Endodermal cell (in vitro differentiated cells): ENCODE measurements at regions not wholly inside any gene's neighbourhood (a gene's known extent, or its start where the extent isn't known, plus 50 kb on each side); places are given as distances from the start of the nearest gene placed in this dataset.

Experiments used
- DNase-seq: peaks from one replicate; pipeline ENCODE4 v3.0.0-alpha.2; 2017
- H3K27ac ChIP-seq: 2 replicates; pipeline ENCODE4 v1.5.1; 2013; ENCODE audit warnings: mild to moderate bottlenecking, low read depth, low read length, moderate library complexity
- H3K27me3 ChIP-seq: 2 replicates; pipeline ENCODE4 v1.6.1; 2013; ENCODE audit warnings: mild to moderate bottlenecking, low read length, moderate library complexity; ENCODE audit not compliant: insufficient read depth, control insufficient read depth, poor library complexity, severe bottlenecking
- H3K36me3 ChIP-seq: 2 replicates; pipeline ENCODE4 v1.7.0; 2013; ENCODE audit warnings: mild to moderate bottlenecking, low read length, moderate library complexity; ENCODE audit not compliant: control insufficient read depth, insufficient read depth
- H3K4me1 ChIP-seq: one replicate; pipeline ENCODE4 v1.7.0; 2013; ENCODE audit warnings: low read length; ENCODE audit not compliant: control insufficient read depth, insufficient read depth
- H3K4me3 ChIP-seq: 2 replicates; pipeline ENCODE4 v1.5.1; 2013; ENCODE audit warnings: mild to moderate bottlenecking, low read length, moderate library complexity
- H3K9ac ChIP-seq: 2 replicates; pipeline ENCODE4 v1.6.1; 2013; ENCODE audit warnings: mild to moderate bottlenecking, low read length, moderate library complexity; ENCODE audit not compliant: poor library complexity, severe bottlenecking; ENCODE audit errors: extremely low read depth
- H3K9me3 ChIP-seq: 2 replicates; pipeline ENCODE4 v1.6.1; 2013; ENCODE audit warnings: mild to moderate bottlenecking, low read length, moderate library complexity; ENCODE audit not compliant: control insufficient read depth
- H3K27ac Mint-ChIP-seq: 2 replicates; pipeline ENCODE4 v1.8.0; 2020; ENCODE audit warnings: mixed read lengths
- H3K27me3 Mint-ChIP-seq: 2 replicates; pipeline ENCODE4 v1.8.0; 2021; ENCODE audit warnings: mild to moderate bottlenecking, mixed read lengths; ENCODE audit not compliant: insufficient read depth
- H3K36me3 Mint-ChIP-seq: 2 replicates; pipeline ENCODE4 v1.8.0; 2020; ENCODE audit warnings: low read depth, mixed read lengths
- H3K4me1 Mint-ChIP-seq: 2 replicates; pipeline ENCODE4 v1.8.0; 2020; ENCODE audit warnings: mixed read lengths
- H3K4me3 Mint-ChIP-seq: 2 replicates; pipeline ENCODE4 v1.8.0; 2020; ENCODE audit warnings: mild to moderate bottlenecking, moderate library complexity, mixed read lengths
- H3K9me3 Mint-ChIP-seq: 2 replicates; pipeline ENCODE4 v1.8.0; 2020; ENCODE audit warnings: mild to moderate bottlenecking, mixed read lengths
- CTCF ChIP-seq: fragments of 200-600 bp; sonication (generic); conservative IDR thresholded peaks from 2 replicates; pipeline ENCODE4 v1.5.0; 2021; ENCODE audit warnings: antibody characterized with exemption, mild to moderate bottlenecking
- WGBS, 2 experiments: methylation state at CpG; one replicate each; pipeline versions ENCODE4 v1.1.5 to v1.1.7; 2013; ENCODE audit warnings: missing lambda C conversion rate in 2 of 2, mixed read lengths in 1 of 2; ENCODE audit not compliant: insufficient coverage in 1 of 2, insufficient read length in 1 of 2; 5-methylcytosine and 5-hydroxymethylcytosine counted together

GRCh38 chr10:128472196-128472595 lies 346.0 kb upstream of the MKI67 start:
- DNase-seq: no peak
- H3K4me1 Mint-ChIP-seq: no peaks in the 10 kb centered on the region
- TF ChIP-seq CTCF: no peak
- H3K27me3 ChIP-seq: no peaks in the 10 kb centered on the region
- H3K4me3 ChIP-seq: no peak overlapping the region
- H3K9me3 Mint-ChIP-seq: no peaks in the 10 kb centered on the region
- H3K36me3 ChIP-seq: no peaks in the 10 kb centered on the region
- no peak overlapping the region for H3K9ac ChIP-seq
- WGBS, 2 experiments: 94 to 97% methylated on average over 9 to 11 of the region's 11 CpGs
- no peak overlapping the region for H3K27ac ChIP-seq
- H3K9me3 ChIP-seq: no peaks in the 10 kb centered on the region
- no peak overlapping the region for H3K27ac Mint-ChIP-seq
- H3K36me3 Mint-ChIP-seq: no peaks in the 10 kb centered on the region
- H3K27me3 Mint-ChIP-seq: no peaks in the 10 kb centered on the region
- no peaks in the 10 kb centered on the region for H3K4me1 ChIP-seq
- H3K4me3 Mint-ChIP-seq: no peak overlapping the region

GRCh38 chr10:128473396-128473795 lies 347.2 kb upstream of the MKI67 start:
- no peak overlapping the region for H3K27ac Mint-ChIP-seq
- WGBS, 2 experiments: 85 to 87% methylated on average over 4 to 11 of the region's 11 CpGs

GRCh38 chr10:128473911-128474310 lies 347.7 kb upstream of the MKI67 start:
- TF ChIP-seq CTCF: no peak
- Mint-ChIP-seq H3K4me3 (no peak overlapping the region), H3K4me1 (no peaks in the 10 kb centered on the region), H3K9me3 (no peaks in the 10 kb centered on the region), H3K36me3 (no peaks in the 10 kb centered on the region), H3K27ac (no peak overlapping the region), H3K27me3 (no peaks in the 10 kb centered on the region)
- H3K27me3 ChIP-seq: no peaks in the 10 kb centered on the region
- WGBS, 2 experiments: 89 to 95% methylated on average over 5 to 8 of the region's 8 CpGs
- no peak overlapping the region for H3K4me3 ChIP-seq
- no peaks in the 10 kb centered on the region for H3K9me3 ChIP-seq
- no peak for DNase-seq
- no peaks in the 10 kb centered on the region for H3K4me1 ChIP-seq
- no peak overlapping the region for H3K9ac ChIP-seq
- no peaks in the 10 kb centered on the region for H3K36me3 ChIP-seq
- no peak overlapping the region for H3K27ac ChIP-seq

More at GRCh38 chr10:128473396-128473795, 347.2 kb upstream of the MKI67 start:
- Mint-ChIP-seq H3K36me3 (no peaks in the 10 kb centered on the region), H3K4me1 (no peaks in the 10 kb centered on the region), H3K27me3 (no peaks in the 10 kb centered on the region), H3K4me3 (no peak overlapping the region), H3K9me3 (no peaks in the 10 kb centered on the region)
- Histone ChIP-seq H3K27ac (no peak overlapping the region), H3K9me3 (no peaks in the 10 kb centered on the region), H3K9ac (no peak overlapping the region), H3K4me1 (no peaks in the 10 kb centered on the region), H3K27me3 (no peaks in the 10 kb centered on the region), H3K36me3 (no peaks in the 10 kb centered on the region), H3K4me3 (no peak overlapping the region)
- DNase-seq: no peak
- TF ChIP-seq CTCF: no peak
